Stimulated activated CD8-positive, alpha-beta memory T cell treated with anti-CD3 and anti-CD28 coated beads, Interleukin-12 subunit alpha, Interleukin-12 subunit beta, amount 100 ng/mL, for 1 hour (primary cell): ENCODE measurements at regions not wholly inside any gene's neighbourhood (a gene's known extent, or its start where the extent isn't known, plus 50 kb on each side); places are given as distances from the start of the nearest gene placed in this dataset.

Source experiments
- DNase-seq: peaks from one replicate; pipeline ENCODE4 v3.0.0-alpha.2; 2020; ENCODE audit warnings: low read depth

- DNase-seq: no peak
Measured at GRCh38 chr2:14572633-14573032, 59.9 kb upstream of the LRATD1 start.

GRCh38 chr2:14577843-14578242 lies 54.7 kb upstream of the LRATD1 start:
- no peak for DNase-seq
